Muscle layer of duodenum (tissue), 2 donors: ENCODE measurements at regions not wholly inside any gene's neighbourhood (a gene's known extent, or its start where the extent isn't known, plus 50 kb on each side); places are given as distances from the start of the nearest gene placed in this dataset.
"Not testable (repeated sequence)": the region's sequence is repeated elsewhere in the genome, so short reads cannot be mapped to it uniquely, and the experiment has no call there.

Experiments used
- H3K27ac ChIP-seq: one replicate; pipeline ENCODE4 v1.7.0; 2013; ENCODE audit warnings: mild to moderate bottlenecking, low read length
- H3K27me3 ChIP-seq: one replicate; pipeline ENCODE4 v1.7.0; 2013; ENCODE audit warnings: low read depth, mild to moderate bottlenecking, control low read depth, low read length
- H3K36me3 ChIP-seq, 2 donors: one replicate each; pipeline ENCODE4 v1.7.0; 2013; ENCODE audit warnings: low read length in 2 of 2, control low read depth in 1 of 2, mild to moderate bottlenecking in 1 of 2; ENCODE audit not compliant: insufficient read depth in 2 of 2, control insufficient read depth in 1 of 2
- H3K4me1 ChIP-seq, 2 donors: one replicate each; pipeline ENCODE4 v1.7.0; 2013; ENCODE audit warnings: low read length in 2 of 2, mild to moderate bottlenecking in 2 of 2, control low read depth in 1 of 2, moderate library complexity in 1 of 2; ENCODE audit not compliant: insufficient read depth in 2 of 2, control insufficient read depth in 1 of 2
- H3K4me3 ChIP-seq, 2 donors: one replicate each; pipeline ENCODE4 v1.7.0; 2013; ENCODE audit warnings: low read length in 2 of 2, low read depth in 1 of 2, mild to moderate bottlenecking in 1 of 2
- H3K9me3 ChIP-seq, 2 donors: one replicate each; pipeline ENCODE4 v1.7.0; 2013; ENCODE audit warnings: low read length in 2 of 2, control low read depth in 1 of 2, mild to moderate bottlenecking in 1 of 2; ENCODE audit not compliant: control insufficient read depth in 1 of 2
- donor health status: healthy.

DNA sequence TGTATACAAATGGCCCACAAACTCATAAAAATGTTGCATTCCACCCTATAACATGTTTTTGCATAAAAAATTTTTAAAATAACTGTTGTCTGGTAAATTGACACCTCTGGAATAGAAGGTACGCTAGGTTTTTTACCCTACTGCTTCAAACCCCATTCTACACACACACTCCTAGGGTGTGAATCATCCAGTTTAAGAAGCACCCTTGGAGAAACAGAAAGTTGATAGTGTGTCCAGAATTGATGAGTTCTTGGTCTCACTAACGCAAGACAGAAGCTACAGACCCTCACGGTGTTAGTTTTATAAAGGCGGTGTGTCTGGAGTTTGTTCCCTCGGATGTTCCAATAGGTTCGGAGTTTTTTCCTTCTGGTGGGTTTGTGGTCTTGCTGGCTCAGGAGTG lies 158.5 kb downstream of the KLRB1 start:
- Histone ChIP-seq H3K36me3 (no peaks in the 10 kb centered on the region), H3K27ac (no peak overlapping the region), H3K4me1 (no peaks in the 10 kb centered on the region), H3K27me3 (no peaks in the 10 kb centered on the region), H3K4me3 (peak overlapping the region in 1 of 2 donors; percentile 16), H3K9me3 (no peaks in the 10 kb centered on the region)

DNA sequence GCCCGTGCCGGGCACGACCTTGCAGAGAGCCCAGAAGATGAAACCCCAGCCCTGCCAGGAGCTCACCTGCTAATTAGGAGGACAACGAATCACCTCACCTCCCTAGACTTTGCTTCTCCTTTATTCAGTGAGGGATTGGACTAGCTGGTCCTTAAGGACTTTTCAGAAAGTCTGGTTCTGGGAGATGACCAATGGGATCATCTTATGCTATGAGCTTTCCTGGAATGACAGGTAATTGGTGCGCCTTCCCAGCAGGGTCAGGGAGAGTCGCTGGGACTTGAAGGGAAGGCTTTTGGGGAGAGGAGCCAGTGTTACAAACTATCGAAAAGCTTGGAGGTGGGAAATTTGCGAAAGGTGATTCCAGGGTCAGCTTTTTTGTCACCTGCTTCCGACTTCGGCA lies 159.1 kb downstream of the KLRB1 start:
- not testable (repeated sequence) for H3K27me3 ChIP-seq, H3K4me1 ChIP-seq, H3K27ac ChIP-seq, H3K9me3 ChIP-seq, H3K36me3 ChIP-seq
- peak overlapping the region; percentile 52 to 75 for H3K4me3 ChIP-seq

DNA sequence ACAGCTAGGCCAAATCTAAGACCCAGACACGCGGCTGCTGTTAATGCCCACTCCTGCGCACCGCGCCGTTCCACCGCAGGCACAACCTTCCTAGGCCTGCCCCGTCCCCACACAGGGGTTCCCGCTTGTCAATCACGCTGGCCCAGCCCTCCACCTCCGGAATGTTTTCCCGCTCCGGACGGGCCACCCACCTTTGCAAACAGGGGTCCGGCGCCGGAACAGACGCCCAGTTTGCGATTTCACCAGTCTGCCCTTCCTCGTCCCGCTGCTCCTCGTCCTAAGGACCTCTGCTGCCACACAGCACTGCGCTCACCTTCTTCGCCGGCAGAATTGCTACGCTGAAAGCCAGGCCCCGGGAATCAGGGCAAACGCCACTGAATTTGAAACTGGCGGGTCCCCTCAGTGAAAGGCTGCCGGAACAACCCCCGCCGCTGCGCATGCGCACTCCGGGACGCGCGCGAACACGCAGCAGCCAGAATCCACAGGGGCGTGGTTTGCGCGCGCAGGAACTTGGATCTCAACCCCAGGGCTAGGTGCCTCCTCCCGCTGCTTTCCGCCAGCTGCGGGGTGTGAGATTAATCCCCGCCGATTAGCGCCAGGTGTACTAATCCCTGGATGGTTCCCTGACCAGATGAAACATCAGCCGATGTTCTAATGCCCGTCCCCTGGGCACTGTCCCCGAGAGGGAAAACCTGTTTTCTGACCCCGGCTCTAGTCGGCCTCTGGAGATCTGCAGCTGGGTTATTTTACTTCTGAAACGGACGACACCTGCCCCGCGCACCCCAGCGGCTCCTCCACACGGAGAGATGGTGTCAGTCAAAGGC lies 159.7 kb downstream of the KLRB1 start:
- H3K4me3 ChIP-seq = peak overlapping the region; percentile 52 to 75
- not testable (repeated sequence) for H3K27me3 ChIP-seq, H3K36me3 ChIP-seq, H3K4me1 ChIP-seq, H3K27ac ChIP-seq, H3K9me3 ChIP-seq

- not testable (repeated sequence) for H3K27me3 ChIP-seq, H3K36me3 ChIP-seq, H3K4me1 ChIP-seq, H3K9me3 ChIP-seq, H3K27ac ChIP-seq
- H3K4me3 ChIP-seq = peak overlapping the region in 1 of 2 donors; percentile 75
Observed at GRCh38 chr12:9446883-9447761, 160.6 kb downstream of the KLRB1 start.

DNA sequence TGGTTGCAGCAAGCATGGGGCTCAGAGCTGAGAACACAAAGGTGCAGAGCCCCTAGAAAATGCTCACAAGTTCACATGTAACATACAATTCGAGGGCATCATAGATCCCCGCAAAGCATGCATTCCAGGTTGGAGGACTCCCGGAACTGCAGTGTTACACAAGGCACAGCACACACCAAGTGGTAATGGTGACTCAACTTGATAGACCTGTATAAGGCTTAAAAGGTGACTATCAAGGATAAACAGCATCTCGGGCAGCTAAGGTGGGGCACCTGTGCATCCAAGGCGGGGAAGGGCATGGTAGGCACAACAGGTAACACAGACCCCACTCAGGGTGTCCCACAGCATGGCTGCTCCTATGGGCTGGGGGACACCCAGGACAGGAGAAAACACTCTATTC lies 167.3 kb downstream of the KLRB1 start:
- not testable (repeated sequence) for H3K27ac ChIP-seq, H3K36me3 ChIP-seq, H3K4me1 ChIP-seq, H3K9me3 ChIP-seq, H3K27me3 ChIP-seq, H3K4me3 ChIP-seq

DNA sequence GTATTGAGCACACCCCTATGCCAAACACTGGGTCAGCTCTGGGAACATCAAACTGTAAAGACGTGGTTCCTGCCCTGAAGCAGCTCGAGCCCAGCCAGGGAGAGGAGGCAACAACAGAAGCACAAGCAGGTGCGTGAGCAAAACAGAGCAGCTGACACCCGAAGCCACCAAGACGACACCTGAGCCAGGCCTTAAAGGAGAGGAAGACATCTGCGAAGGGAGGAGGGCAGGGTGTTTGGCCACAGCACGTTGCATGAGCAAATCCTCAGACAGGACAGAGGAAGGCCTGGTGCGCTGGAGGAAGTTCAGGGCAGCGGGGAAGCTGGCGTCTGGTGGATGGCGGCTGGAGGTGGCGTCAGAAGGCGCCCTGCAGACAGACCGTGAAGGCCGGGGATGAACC lies 172.0 kb downstream of the KLRB1 start:
- not testable (repeated sequence) for H3K27me3 ChIP-seq, H3K4me1 ChIP-seq, H3K9me3 ChIP-seq, H3K27ac ChIP-seq, H3K36me3 ChIP-seq, H3K4me3 ChIP-seq

- not testable (repeated sequence) for H3K36me3 ChIP-seq, H3K4me3 ChIP-seq, H3K27ac ChIP-seq, H3K9me3 ChIP-seq, H3K27me3 ChIP-seq, H3K4me1 ChIP-seq
Observed at GRCh38 chr12:9430385-9430784, 177.3 kb downstream of the KLRB1 start.

DNA sequence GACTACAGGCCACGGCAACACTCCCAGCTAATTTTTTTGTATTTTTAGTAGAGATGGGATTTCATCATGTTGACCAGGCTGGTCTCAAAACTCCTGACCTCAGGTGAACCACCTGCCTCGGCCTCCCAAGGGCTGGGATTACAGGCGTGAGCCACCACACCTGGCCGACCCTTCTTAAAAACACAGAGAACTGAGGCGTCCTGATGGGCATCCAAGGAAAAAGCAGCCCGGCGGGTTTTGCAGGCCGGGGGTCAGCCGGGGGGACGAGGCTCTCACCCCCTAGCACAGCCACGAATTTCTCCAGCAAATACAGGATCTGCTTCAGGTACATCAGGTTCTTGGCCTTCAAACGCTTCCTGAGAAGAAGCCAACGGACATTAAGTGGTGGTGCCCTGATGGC lies 178.9 kb downstream of the KLRB1 start:
- not testable (repeated sequence) for H3K27ac ChIP-seq, H3K27me3 ChIP-seq, H3K36me3 ChIP-seq, H3K4me1 ChIP-seq, H3K9me3 ChIP-seq, H3K4me3 ChIP-seq

GRCh38 chr12:9425429-9425828 lies 182.3 kb downstream of the KLRB1 start:
- H3K36me3 ChIP-seq, H3K9me3 ChIP-seq, H3K27ac ChIP-seq, H3K27me3 ChIP-seq, H3K4me1 ChIP-seq, H3K4me3 ChIP-seq: not testable (repeated sequence)

DNA sequence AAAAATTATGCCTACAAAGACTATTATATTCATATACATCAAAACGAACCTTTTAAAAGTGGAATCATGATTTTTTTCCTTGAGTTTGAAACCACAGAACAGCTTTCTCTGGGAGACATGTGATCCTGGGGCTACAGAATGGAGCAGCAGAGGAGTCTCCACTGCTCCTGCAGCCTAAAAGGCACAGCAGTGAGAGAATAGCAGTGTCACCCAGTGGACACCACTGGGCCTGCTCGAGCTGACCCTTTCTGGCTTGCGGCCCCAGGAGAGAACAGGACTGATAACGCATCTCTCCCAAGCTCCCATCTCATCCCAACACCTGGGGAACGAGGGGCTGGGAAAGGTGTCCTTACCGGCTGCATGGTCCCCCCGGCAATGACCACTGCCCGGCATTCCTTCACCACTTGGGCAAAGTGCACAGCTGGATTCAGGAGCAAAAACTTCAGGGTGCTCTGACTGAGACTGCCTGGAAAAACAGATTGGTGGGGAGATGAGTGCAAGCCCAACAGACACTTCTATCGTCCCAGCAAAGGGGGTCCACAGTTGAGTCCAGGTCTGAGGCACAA lies 183.5 kb downstream of the KLRB1 start:
- H3K27me3 ChIP-seq, H3K9me3 ChIP-seq, H3K36me3 ChIP-seq, H3K27ac ChIP-seq, H3K4me3 ChIP-seq, H3K4me1 ChIP-seq: not testable (repeated sequence)

DNA sequence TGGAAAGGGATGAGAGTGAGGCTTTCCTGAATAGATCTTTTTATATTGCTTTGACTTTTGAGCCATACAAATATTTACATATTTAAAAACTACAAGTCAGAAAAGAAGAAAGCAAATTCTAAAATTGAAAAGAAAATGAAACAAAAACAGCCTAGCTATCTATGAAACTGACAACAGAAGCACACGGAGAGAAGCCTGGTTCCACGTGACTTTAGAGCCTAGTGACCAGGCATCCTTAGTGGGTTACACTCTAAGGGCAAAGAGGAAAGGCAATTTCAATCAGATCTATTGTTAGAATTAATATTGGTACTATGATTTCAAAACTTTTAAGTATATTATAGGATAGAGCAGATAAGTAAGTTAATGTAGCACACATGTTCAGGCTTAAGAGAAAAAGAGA lies 185.0 kb downstream of the KLRB1 start:
- not testable (repeated sequence) for H3K9me3 ChIP-seq, H3K27ac ChIP-seq, H3K27me3 ChIP-seq, H3K36me3 ChIP-seq, H3K4me1 ChIP-seq, H3K4me3 ChIP-seq
